ENCODE measurements at regions not wholly inside any gene's neighbourhood (a gene's known extent, or its start where the extent isn't known, plus 50 kb on each side); places are given as distances from the start of the nearest gene placed in this dataset.

- TF ChIP-seq CTCF (IDR thresholded peaks at IDR 0.05): no peak
- no peak for TF ChIP-seq ZFX (IDR thresholded peaks at IDR 0.05; ENCODE audit: borderline replicate concordance)
- no peak overlapping the region for H3K27ac ChIP-seq
These were observed 86.4 kb upstream of the MYCN start for GRCh38 chr2:15853903-15854302.

DNA sequence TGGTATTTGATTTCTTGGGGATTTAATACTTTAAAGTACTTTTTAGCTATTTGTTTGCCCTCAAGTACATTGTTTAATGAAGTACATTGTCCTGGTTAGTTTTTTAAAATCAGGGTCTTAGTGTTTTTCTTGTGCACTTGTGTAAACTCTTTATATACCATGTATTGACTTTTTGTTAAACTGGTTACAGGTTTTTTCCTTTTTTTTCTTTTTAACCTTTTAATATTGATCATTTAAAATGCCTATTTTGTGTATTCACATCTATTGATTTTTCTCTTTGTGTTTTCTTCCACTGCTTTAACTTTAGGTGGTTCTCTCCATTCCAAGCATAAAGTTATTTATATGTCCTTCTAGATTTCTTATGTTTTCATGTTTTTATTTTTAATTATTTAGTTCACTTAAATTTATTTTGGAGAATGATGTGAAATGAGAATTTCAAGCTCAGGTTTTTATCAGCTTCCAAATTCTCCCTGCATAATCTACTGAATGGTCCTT lies 84.5 kb upstream of the MYCN start:
- TF ChIP-seq ZFX (IDR thresholded peaks at IDR 0.05; ENCODE audit: borderline replicate concordance) (no peak), CTCF (IDR thresholded peaks at IDR 0.05) (no peak)
- H3K27ac ChIP-seq: no peak overlapping the region

- no peak for TF ChIP-seq ZFX (IDR thresholded peaks at IDR 0.05; ENCODE audit: borderline replicate concordance)
- TF ChIP-seq CTCF (IDR thresholded peaks at IDR 0.05): no peak
- H3K27ac ChIP-seq: no peak overlapping the region
These were observed 84.0 kb upstream of the MYCN start for GRCh38 chr2:15856318-15856717.

- H3K27ac ChIP-seq: no peak overlapping the region
- TF ChIP-seq ZFX (IDR thresholded peaks at IDR 0.05; ENCODE audit: borderline replicate concordance): no peak
- no peak for TF ChIP-seq CTCF (IDR thresholded peaks at IDR 0.05)
These were observed 81.9 kb upstream of the MYCN start for GRCh38 chr2:15858466-15858865.

DNA sequence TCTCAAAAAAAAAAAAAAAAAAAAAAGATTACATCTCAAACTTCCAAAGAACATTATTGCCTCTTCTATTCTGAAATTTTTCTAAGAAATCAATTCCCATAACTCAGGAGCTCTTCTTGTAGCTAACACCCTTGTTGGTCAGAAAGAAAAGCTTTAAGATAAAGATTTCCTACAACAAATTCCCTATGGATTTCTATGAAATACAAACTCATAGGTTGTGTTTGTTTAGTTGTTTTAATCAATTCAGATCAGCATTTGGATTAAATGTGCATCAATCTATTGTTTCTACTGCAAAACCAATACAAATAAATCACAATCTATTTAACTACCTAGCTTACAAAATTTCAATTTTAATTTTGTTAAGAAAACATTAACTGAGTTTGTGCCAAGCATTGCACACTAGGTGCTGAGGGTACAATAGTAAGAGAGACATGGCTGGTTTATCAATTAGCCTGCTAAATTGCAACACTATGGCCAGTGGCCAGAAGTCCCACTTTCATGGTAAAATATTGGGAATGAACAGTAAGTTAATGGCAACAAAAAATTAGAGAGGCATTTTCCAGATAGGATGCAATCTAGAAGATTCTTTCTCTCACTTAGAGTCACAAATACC lies 80.2 kb upstream of the MYCN start:
- no peak overlapping the region for H3K27ac ChIP-seq
- TF ChIP-seq CTCF (IDR thresholded peaks at IDR 0.05): no peak
- no peak for TF ChIP-seq ZFX (IDR thresholded peaks at IDR 0.05; ENCODE audit: borderline replicate concordance)

DNA sequence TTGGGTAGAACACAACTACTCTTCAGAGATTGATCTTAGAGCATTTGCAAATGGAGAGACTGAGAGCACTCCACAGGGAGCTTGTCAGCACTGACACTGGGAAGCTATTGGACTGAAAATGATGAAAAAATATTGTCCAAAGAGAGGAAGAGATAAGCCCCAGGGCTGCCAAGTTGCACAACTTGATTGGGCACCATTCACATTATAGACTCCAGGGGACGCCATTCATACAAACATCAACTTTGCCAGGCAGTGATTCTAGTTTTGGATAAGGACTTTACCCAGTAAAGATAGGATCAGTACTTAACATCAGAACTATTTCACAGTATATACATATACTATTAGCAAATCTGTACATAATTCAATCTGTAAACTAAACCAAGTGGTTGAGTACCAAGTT lies 79.6 kb upstream of the MYCN start:
- H3K27ac ChIP-seq: no peak overlapping the region
- TF ChIP-seq ZFX (IDR thresholded peaks at IDR 0.05; ENCODE audit: borderline replicate concordance) (no peak), CTCF (IDR thresholded peaks at IDR 0.05) (peak; percentile 23; the same call in 1 of the 2 replicates)

- no peak overlapping the region for H3K27ac ChIP-seq
These were observed 79.1 kb upstream of the MYCN start for GRCh38 chr2:15861172-15861822.

More at GRCh38 chr2:15861172-15861822, 79.1 kb upstream of the MYCN start:
- TF ChIP-seq CTCF (IDR thresholded peaks at IDR 0.05): no peak
- TF ChIP-seq ZFX (IDR thresholded peaks at IDR 0.05; ENCODE audit: borderline replicate concordance): no peak

Measured in 22Rv1 (cell line).